BLaER1 treated with 17β-estradiol and CSF1 and Interleukin-3, amounts not matched to agents 10 nM and 100 nM (cell line): ENCODE measurements at regions not wholly inside any gene's neighbourhood (a gene's known extent, or its start where the extent isn't known, plus 50 kb on each side); places are given as distances from the start of the nearest gene placed in this dataset.
"Not testable (repeated sequence)": the region's sequence is repeated elsewhere in the genome, so short reads cannot be mapped to it uniquely, and the experiment has no call there.

Experiments
- H3K27ac ChIP-seq, 11 experiments: shearing (Covaris generic); formaldehyde crosslinking; 2 replicates each; pipeline ENCODE4 v1.8.1; 2022
- H3K27me3 ChIP-seq, 11 experiments: shearing (Covaris generic); formaldehyde crosslinking; 2 replicates each; pipeline ENCODE4 v1.8.1; 2022
- H3K36me3 ChIP-seq, 11 experiments: shearing (Covaris generic); formaldehyde crosslinking; 2 replicates each; pipeline ENCODE4 v1.8.1; 2022
- H3K4me1 ChIP-seq, 10 experiments: shearing (Covaris generic); formaldehyde crosslinking; 2 replicates each; pipeline ENCODE4 v1.8.1; 2022
- H3K4me2 ChIP-seq, 11 experiments: shearing (Covaris generic); formaldehyde crosslinking; 2 replicates each; pipeline ENCODE4 v1.8.1; 2022
- H3K4me3 ChIP-seq, 10 experiments: shearing (Covaris generic); formaldehyde crosslinking; 2 replicates each; pipeline ENCODE4 v1.8.1; 2022
- H3K9ac ChIP-seq, 11 experiments: shearing (Covaris generic); formaldehyde crosslinking; 2 replicates each; pipeline ENCODE4 v1.8.1; 2022
- H3K9me3 ChIP-seq, 11 experiments: shearing (Covaris generic); formaldehyde crosslinking; replicated peaks in 1 of 11; 2 replicates each; pipeline ENCODE4 v1.8.1; 2022
- H4K20me1 ChIP-seq, 11 experiments: shearing (Covaris generic); formaldehyde crosslinking; 2 replicates each; pipeline ENCODE4 v1.8.1; 2022
- Cebpa-rat ChIP-seq, 11 experiments: shearing (Covaris generic); IDR thresholded peaks; 2 replicates each; pipeline ENCODE4 v1.8.1; 2022

DNA sequence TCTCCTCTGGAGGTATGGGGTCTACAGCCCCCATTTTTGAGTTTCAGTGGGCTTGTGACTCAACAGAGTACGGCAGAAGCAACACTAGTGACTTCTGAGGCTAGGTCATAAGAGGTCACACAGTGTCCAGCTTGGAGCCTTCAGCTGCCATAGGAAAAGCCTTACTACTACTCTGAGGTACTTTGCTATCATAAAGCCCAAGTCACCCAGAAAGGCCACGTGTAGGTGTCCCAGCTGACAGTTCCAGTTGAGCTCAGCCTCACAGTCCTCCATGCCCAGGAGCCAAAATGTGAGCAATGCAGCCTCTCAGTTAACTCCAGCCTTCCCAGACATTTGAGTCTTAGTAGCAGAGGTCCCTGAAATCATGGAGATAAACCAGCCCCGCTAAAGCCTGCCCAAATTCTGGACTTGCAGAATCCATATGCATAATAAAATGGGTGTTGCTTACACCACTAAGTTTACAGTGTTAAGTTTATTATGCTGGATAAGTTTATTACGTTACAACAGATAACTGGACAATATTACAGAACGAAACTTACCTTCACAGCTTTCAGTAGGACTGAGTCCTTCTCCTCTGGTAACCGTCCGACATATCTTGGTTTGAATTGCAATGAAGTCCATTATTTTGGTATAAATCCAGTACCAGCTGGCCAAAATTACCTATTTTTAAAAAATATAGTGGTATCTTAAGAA is 181.1 kb downstream of the AVL9 start:
- Histone ChIP-seq H3K27me3 (no peaks in the 10 kb centered on the region), H4K20me1 (no peaks in the 10 kb centered on the region), H3K4me3 (no peak overlapping the region)

DNA sequence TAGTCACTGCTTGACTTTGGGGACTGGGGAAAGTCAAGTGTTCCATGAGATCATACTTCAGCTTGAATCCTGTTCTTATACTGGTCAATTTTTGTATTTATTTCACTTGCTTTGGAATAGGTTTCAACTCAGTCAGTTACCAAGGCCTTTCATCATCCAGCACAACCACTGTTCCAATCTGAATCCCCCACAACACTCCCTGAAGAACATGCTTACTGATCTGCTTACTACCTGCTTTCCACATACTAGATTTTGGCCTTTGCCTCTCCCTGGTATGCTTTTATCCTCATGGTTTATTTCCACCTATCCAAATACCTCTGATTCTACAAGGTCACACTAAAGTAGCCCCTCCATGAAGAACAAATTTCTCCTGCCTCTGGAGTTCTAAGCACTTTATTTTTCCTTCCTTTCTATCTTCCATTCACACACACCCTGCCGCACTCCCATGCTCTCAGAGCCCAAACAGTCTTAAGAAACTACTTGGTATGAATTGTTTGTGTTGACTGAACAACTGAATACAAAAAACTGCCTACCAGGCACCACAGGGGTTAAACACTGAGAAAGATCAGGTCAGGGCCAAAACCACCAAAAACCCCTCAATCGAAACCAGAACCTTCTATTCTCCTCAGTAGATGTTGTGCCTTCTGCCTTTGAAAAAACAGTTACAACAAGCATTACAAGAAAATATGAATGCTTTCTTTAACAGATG is 178.1 kb downstream of the AVL9 start:
- Histone ChIP-seq H3K27me3 (no peaks in the 10 kb centered on the region), H3K9me3 (no peaks in the 10 kb centered on the region), H3K4me3 (no peak overlapping the region), H3K36me3 (no peaks in the 10 kb centered on the region), H3K9ac (no peak overlapping the region), H3K27ac (no peak overlapping the region), H4K20me1 (no peaks in the 10 kb centered on the region), H3K4me2 (no peak overlapping the region), H3K4me1 (peaks cover 14 to 28% (median 23%) of the 10 kb centered on the region in 10 experiments)
- no peak for TF ChIP-seq Cebpa-rat (IDR thresholded peaks at IDR 0.05)

More for the DNA sequence above, 181.1 kb downstream of the AVL9 start:
- Histone ChIP-seq H3K9me3 (no peaks in the 10 kb centered on the region), H3K27ac (no peak overlapping the region), H3K36me3 (no peaks in the 10 kb centered on the region), H3K4me1 (no peaks in the 10 kb centered on the region), H3K4me2 (no peak overlapping the region), H3K9ac (no peak overlapping the region)
- TF ChIP-seq Cebpa-rat (IDR thresholded peaks at IDR 0.05) = no peak

DNA sequence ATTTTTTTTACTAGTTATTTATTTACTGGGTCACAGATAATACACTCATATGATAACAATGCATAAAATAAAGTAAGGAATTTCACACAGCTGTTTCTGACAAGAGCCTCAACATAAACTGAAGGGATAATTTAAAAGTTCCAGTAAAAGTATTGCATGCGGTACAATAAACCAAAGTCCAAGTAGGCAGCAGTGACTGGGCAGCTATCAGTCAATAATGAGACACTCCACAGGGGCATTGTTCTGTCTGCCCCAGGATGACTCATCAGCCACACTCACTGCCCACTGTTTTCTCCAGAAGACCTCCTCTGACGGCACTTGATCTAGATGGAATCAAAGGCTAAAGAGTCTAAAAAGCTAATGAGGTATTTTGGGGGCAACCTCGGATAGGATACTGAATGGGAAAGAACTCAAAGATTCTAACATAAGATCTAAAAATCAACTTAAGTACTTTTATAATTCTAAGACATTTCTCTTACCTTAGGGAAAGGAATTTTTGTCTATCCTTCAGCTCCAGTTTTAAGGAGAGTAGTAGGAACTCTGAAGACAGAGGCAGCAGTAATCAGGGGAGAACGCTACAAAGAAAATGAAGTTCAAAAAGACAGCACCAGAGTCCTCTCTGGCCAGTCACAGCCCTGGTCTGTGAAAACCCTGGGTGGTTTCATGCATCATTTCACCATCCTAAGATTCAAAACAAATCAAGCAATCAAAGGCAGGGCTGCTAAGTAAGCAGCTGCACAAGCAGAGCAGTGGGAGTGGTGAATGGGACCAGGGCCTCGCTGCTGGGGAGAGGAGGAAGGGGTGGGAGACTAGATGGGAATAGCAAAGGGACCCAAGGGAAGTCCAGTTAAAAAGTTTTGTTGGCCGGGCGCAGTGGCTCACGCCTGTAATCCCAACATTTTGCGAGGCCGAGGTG is 175.1 kb downstream of the AVL9 start:
- no peaks in the 10 kb centered on the region for H4K20me1 ChIP-seq
- no peak for TF ChIP-seq Cebpa-rat (IDR thresholded peaks at IDR 0.05)
- peaks cover 0 to 7% (median 5%) of the 10 kb centered on the region in 11 experiments; a peak in 6 of 22 replicates for H3K9me3 ChIP-seq
- peak overlapping the region in 3 of 11 experiments; percentile 4 to 23 (median 9); a peak in 1 of 22 replicates for H3K9ac ChIP-seq
- H3K4me1 ChIP-seq = peaks cover 15 to 31% (median 25%) of the 10 kb centered on the region in 10 experiments
- peak overlapping the region in 5 of 11 experiments; percentile 10 to 67 (median 38); a peak in 6 of 22 replicates for H3K27ac ChIP-seq
- H3K27me3 ChIP-seq = no peaks in the 10 kb centered on the region
- H3K4me2 ChIP-seq = peak overlapping the region; percentile 9 to 64 (median 47); a peak in 19 of 22 replicates
- H3K4me3 ChIP-seq = no peak overlapping the region
- H3K36me3 ChIP-seq = no peaks in the 10 kb centered on the region

- Histone ChIP-seq H3K4me1 (peaks cover 22 to 31% (median 25%) of the 10 kb centered on the region in 10 experiments), H3K9ac (peak overlapping the region in 5 of 11 experiments; percentile 4 to 46 (median 11); a peak in 5 of 22 replicates), H3K27ac (peak overlapping the region in 8 of 11 experiments; percentile 23 to 72 (median 48); a peak in 15 of 22 replicates), H3K4me2 (peak overlapping the region; percentile 6 to 64 (median 52); a peak in 18 of 22 replicates)
- not testable (repeated sequence) for H4K20me1 ChIP-seq, H3K4me3 ChIP-seq, H3K9me3 ChIP-seq, H3K27me3 ChIP-seq, H3K36me3 ChIP-seq
Measured at GRCh38 chr7:32669173-32669870, 174.0 kb downstream of the AVL9 start.

- H3K27ac ChIP-seq = peak overlapping the region in 8 of 11 experiments; percentile 23 to 72 (median 48); a peak in 13 of 22 replicates
- H3K9ac ChIP-seq = peak overlapping the region in 2 of 11 experiments; percentile 4 to 8; a peak in 3 of 22 replicates
- not testable (repeated sequence) for H3K9me3 ChIP-seq, H4K20me1 ChIP-seq, H3K27me3 ChIP-seq, H3K36me3 ChIP-seq, H3K4me3 ChIP-seq
- H3K4me2 ChIP-seq = peak overlapping the region in 10 of 11 experiments; percentile 17 to 64 (median 54); a peak in 17 of 22 replicates
- peaks cover 22 to 31% (median 26%) of the 10 kb centered on the region in 10 experiments for H3K4me1 ChIP-seq
Measured at GRCh38 chr7:32668387-32669097, 173.3 kb downstream of the AVL9 start.

GRCh38 chr7:32667586-32667985 is 172.3 kb downstream of the AVL9 start:
- H3K4me2 ChIP-seq, H3K36me3 ChIP-seq, H3K9ac ChIP-seq, H3K9me3 ChIP-seq, H3K27me3 ChIP-seq, H3K27ac ChIP-seq, H3K4me3 ChIP-seq, H4K20me1 ChIP-seq: not testable (repeated sequence)
- peaks cover 22 to 31% (median 26%) of the 10 kb centered on the region in 10 experiments for H3K4me1 ChIP-seq

GRCh38 chr7:32663805-32664211 is 168.5 kb downstream of the AVL9 start:
- not testable (repeated sequence) for H3K4me3 ChIP-seq, H3K9me3 ChIP-seq, H3K27me3 ChIP-seq, H3K27ac ChIP-seq, H3K9ac ChIP-seq, H3K36me3 ChIP-seq, H4K20me1 ChIP-seq
- Histone ChIP-seq H3K4me1 (peaks cover 3 to 18% (median 6%) of the 10 kb centered on the region in 10 experiments; a peak in 18 of 20 replicates), H3K4me2 (peak overlapping the region in 1 of 11 experiments; percentile 40; a peak in 1 of 22 replicates)

GRCh38 chr7:32662509-32662908 is 167.2 kb downstream of the AVL9 start:
- not testable (repeated sequence) for H3K9ac ChIP-seq, H3K9me3 ChIP-seq, H4K20me1 ChIP-seq, H3K27me3 ChIP-seq, H3K27ac ChIP-seq, H3K36me3 ChIP-seq, H3K4me3 ChIP-seq, H3K4me2 ChIP-seq
- peaks cover 0 to 15% (median 0%) of the 10 kb centered on the region in 10 experiments; a peak in 4 of 20 replicates for H3K4me1 ChIP-seq
